NCI-H1417 (cell line): ENCODE measurements at regions not wholly inside any gene's neighbourhood (a gene's known extent, or its start where the extent isn't known, plus 50 kb on each side); places are given as distances from the start of the nearest gene placed in this dataset.
"Not testable (repeated sequence)": the region's sequence is repeated elsewhere in the genome, so short reads cannot be mapped to it uniquely, and the experiment has no call there.

Experiments
- DNase-seq, 3 experiments: peaks; one replicate each; lab custom pipeline; 2025; lab: John Stamatoyannopoulos, UW

- DNase-seq = no peak
These were observed 359.9 kb downstream of the ADGRD1 start for GRCh38 chr12:131313635-131314034.

- DNase-seq = no peak
These were observed 360.9 kb downstream of the ADGRD1 start for GRCh38 chr12:131314524-131315090.

GRCh38 chr12:131315601-131316000, 361.9 kb downstream of the ADGRD1 start:
- no peak for DNase-seq

GRCh38 chr12:131316388-131316787, 362.7 kb downstream of the ADGRD1 start:
- no peak for DNase-seq

- DNase-seq = no peak
These were observed 364.5 kb downstream of the ADGRD1 start for GRCh38 chr12:131318045-131318685.

- DNase-seq = no peak
These were observed 368.3 kb downstream of the ADGRD1 start for GRCh38 chr12:131321988-131322387.

- not testable (repeated sequence) for DNase-seq
These were observed 368.8 kb downstream of the ADGRD1 start for GRCh38 chr12:131322460-131322859.

GRCh38 chr12:131323879-131324278, 370.2 kb downstream of the ADGRD1 start:
- DNase-seq = no peak

GRCh38 chr12:131327521-131328488, 374.1 kb downstream of the ADGRD1 start:
- DNase-seq = no peak

- DNase-seq = not testable (repeated sequence)
These were observed 375.4 kb downstream of the ADGRD1 start for GRCh38 chr12:131328861-131329845.

- DNase-seq = no peak
These were observed 376.6 kb downstream of the ADGRD1 start for GRCh38 chr12:131330106-131330815.

- no peak for DNase-seq
These were observed 377.5 kb downstream of the ADGRD1 start for GRCh38 chr12:131331148-131331750.

GRCh38 chr12:131332224-131332623, 378.5 kb downstream of the ADGRD1 start:
- no peak for DNase-seq

- DNase-seq = no peak
These were observed 377.8 kb upstream of the SFSWAP start for GRCh38 chr12:131333136-131333535.

- no peak for DNase-seq
These were observed 377.1 kb upstream of the SFSWAP start for GRCh38 chr12:131333621-131334440.

- no peak for DNase-seq
These were observed 376.1 kb upstream of the SFSWAP start for GRCh38 chr12:131334835-131335234.

GRCh38 chr12:131335456-131335855, 375.4 kb upstream of the SFSWAP start:
- no peak for DNase-seq

GRCh38 chr12:131337861-131338260, 373.0 kb upstream of the SFSWAP start:
- not testable (repeated sequence) for DNase-seq

GRCh38 chr12:131340616-131341210, 370.2 kb upstream of the SFSWAP start:
- DNase-seq = no peak
